ENCODE measurements at regions not wholly inside any gene's neighbourhood (a gene's known extent, or its start where the extent isn't known, plus 50 kb on each side); places are given as distances from the start of the nearest gene placed in this dataset.

DNA sequence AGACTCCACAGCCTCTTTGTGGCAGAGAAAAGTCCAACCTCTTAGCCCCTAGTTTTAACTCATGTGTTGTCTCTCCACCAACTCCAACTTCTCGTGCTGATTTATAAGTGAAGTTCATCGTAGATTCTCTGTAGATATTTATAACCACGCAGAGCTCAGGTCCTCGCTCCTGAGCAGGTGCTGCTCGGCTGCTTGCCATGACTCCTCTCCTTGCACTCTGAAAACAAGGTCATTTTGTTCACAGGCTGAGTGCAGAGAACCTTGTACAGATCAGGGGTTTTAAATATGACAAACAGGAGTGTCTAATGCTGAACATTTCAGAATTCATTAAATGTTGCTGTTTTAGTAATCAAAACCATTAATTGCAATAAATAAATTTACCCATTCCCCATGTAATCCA, 330.8 kb upstream of the GYPC start:
- TF ChIP-seq EZH2 (IDR thresholded peaks at IDR 0.05; ENCODE audit: borderline replicate concordance, control insufficient read depth, low read depth, low read length): no peak
- TF ChIP-seq CHD2 (IDR thresholded peaks at IDR 0.05; ENCODE audit: borderline replicate concordance, low read depth, low read length): no peak
- TF ChIP-seq, protein P1, sequence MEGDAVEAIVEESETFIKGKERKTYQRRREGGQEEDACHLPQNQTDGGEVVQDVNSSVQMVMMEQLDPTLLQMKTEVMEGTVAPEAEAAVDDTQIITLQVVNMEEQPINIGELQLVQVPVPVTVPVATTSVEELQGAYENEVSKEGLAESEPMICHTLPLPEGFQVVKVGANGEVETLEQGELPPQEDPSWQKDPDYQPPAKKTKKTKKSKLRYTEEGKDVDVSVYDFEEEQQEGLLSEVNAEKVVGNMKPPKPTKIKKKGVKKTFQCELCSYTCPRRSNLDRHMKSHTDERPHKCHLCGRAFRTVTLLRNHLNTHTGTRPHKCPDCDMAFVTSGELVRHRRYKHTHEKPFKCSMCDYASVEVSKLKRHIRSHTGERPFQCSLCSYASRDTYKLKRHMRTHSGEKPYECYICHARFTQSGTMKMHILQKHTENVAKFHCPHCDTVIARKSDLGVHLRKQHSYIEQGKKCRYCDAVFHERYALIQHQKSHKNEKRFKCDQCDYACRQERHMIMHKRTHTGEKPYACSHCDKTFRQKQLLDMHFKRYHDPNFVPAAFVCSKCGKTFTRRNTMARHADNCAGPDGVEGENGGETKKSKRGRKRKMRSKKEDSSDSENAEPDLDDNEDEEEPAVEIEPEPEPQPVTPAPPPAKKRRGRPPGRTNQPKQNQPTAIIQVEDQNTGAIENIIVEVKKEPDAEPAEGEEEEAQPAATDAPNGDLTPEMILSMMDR (IDR thresholded peaks at IDR 0.05 in 2 of 3, conservative IDR thresholded peaks at IDR 0.05 in 1 of 3; ENCODE audit: control insufficient read depth in 2 of 3, extremely low read depth in 1 of 3, insufficient read depth in 1 of 3, low read depth in 3 of 3, low read length in 3 of 3): no peak
- TF ChIP-seq MEF2A (IDR thresholded peaks at IDR 0.05; ENCODE audit: insufficient read depth, low read depth, low read length): no peak

All from GM12878 (cell line).